ENCODE measurements at regions not wholly inside any gene's neighbourhood (a gene's known extent, or its start where the extent isn't known, plus 50 kb on each side); places are given as distances from the start of the nearest gene placed in this dataset.
"Not testable (repeated sequence)": the region's sequence is repeated elsewhere in the genome, so short reads cannot be mapped to it uniquely, and the experiment has no call there.

GRCh38 chr10:10055656-10056442 is 961.8 kb upstream of the CELF2 start:
- ATAC-seq: no peak
- no peak for DNase-seq
- CTCF ChIA-PET: no interaction called here
- POLR2A ChIA-PET: no interaction called here
- H3K27ac Mint-ChIP-seq: no peak overlapping the region
- H3K27me3 Mint-ChIP-seq: peaks cover 10% of the 10 kb centered on the region
- H3K4me3 Mint-ChIP-seq: no peak overlapping the region
- H3K36me3 Mint-ChIP-seq (ENCODE audit: low read depth): no peaks in the 10 kb centered on the region
- intact Hi-C loops (cut with DNase I, micrococcal nuclease): no loop called here
- H3K4me1 Mint-ChIP-seq: no peaks in the 10 kb centered on the region
- H3K9me3 Mint-ChIP-seq (ENCODE audit: low read depth): peaks cover 1% of the 10 kb centered on the region

- Mint-ChIP-seq H3K27me3 (peaks cover 10% of the 10 kb centered on the region), H3K36me3 (ENCODE audit: low read depth) (no peaks in the 10 kb centered on the region), H3K9me3 (ENCODE audit: low read depth) (no peaks in the 10 kb centered on the region), H3K27ac (no peak overlapping the region), H3K4me3 (no peak overlapping the region), H3K4me1 (no peaks in the 10 kb centered on the region)
- POLR2A ChIA-PET: no interaction called here
- ATAC-seq: no peak
- intact Hi-C loops (cut with DNase I, micrococcal nuclease): no loop called here
- CTCF ChIA-PET: no interaction called here
- DNase-seq: no peak
Measured at GRCh38 chr10:10056961-10057360, 960.7 kb upstream of the CELF2 start.

- intact Hi-C loops (cut with DNase I, micrococcal nuclease): no loop called here
- H3K27me3 Mint-ChIP-seq: peaks cover 1% of the 10 kb centered on the region
- POLR2A ChIA-PET: no interaction called here
- H3K9me3 Mint-ChIP-seq (ENCODE audit: low read depth): peaks cover 1% of the 10 kb centered on the region
- DNase-seq (no peak), ATAC-seq (no peak)
- no peaks in the 10 kb centered on the region for H3K36me3 Mint-ChIP-seq (ENCODE audit: low read depth)
- no peak overlapping the region for H3K27ac Mint-ChIP-seq
- CTCF ChIA-PET: no interaction called here
- no peaks in the 10 kb centered on the region for H3K4me1 Mint-ChIP-seq
- no peak overlapping the region for H3K4me3 Mint-ChIP-seq
Measured at GRCh38 chr10:10067644-10068043, 950.0 kb upstream of the CELF2 start.

- CTCF ChIA-PET, DNase-seq: not testable (repeated sequence)
Measured at GRCh38 chr10:10074847-10075246, 942.8 kb upstream of the CELF2 start.

GRCh38 chr10:10078446-10078845 is 939.2 kb upstream of the CELF2 start:
- H3K27ac Mint-ChIP-seq: no peak overlapping the region
- ChIA-PET CTCF (no interaction called here), POLR2A (no interaction called here)
- peaks cover 5% of the 10 kb centered on the region for H3K27me3 Mint-ChIP-seq
- no peak for DNase-seq
- H3K36me3 Mint-ChIP-seq (ENCODE audit: low read depth): no peaks in the 10 kb centered on the region
- H3K4me3 Mint-ChIP-seq: no peak overlapping the region
- peaks cover 3% of the 10 kb centered on the region for H3K9me3 Mint-ChIP-seq (ENCODE audit: low read depth)
- intact Hi-C loops (cut with DNase I, micrococcal nuclease): no loop called here
- H3K4me1 Mint-ChIP-seq: no peaks in the 10 kb centered on the region
- ATAC-seq: no peak

More at GRCh38 chr10:10074847-10075246, 942.8 kb upstream of the CELF2 start:
- H3K9me3 Mint-ChIP-seq (ENCODE audit: low read depth); POLR2A ChIA-PET; H3K27ac Mint-ChIP-seq; intact Hi-C loops (cut with DNase I, micrococcal nuclease); ATAC-seq; H3K36me3 Mint-ChIP-seq (ENCODE audit: low read depth); H3K27me3 Mint-ChIP-seq; H3K4me3 Mint-ChIP-seq; H3K4me1 Mint-ChIP-seq: not testable (repeated sequence)

GRCh38 chr10:10092581-10092980 is 925.1 kb upstream of the CELF2 start:
- H3K27me3 Mint-ChIP-seq: peaks cover 2% of the 10 kb centered on the region
- ChIA-PET CTCF (no interaction called here), POLR2A (no interaction called here)
- no peak overlapping the region for H3K27ac Mint-ChIP-seq
- no peaks in the 10 kb centered on the region for H3K4me1 Mint-ChIP-seq
- no peak for ATAC-seq
- no peaks in the 10 kb centered on the region for H3K9me3 Mint-ChIP-seq (ENCODE audit: low read depth)
- intact Hi-C loops (cut with DNase I, micrococcal nuclease): no loop called here
- no peak for DNase-seq
- no peaks in the 10 kb centered on the region for H3K36me3 Mint-ChIP-seq (ENCODE audit: low read depth)
- no peak overlapping the region for H3K4me3 Mint-ChIP-seq

GRCh38 chr10:10093021-10093420 is 924.7 kb upstream of the CELF2 start:
- POLR2A ChIA-PET: no interaction called here

GRCh38 chr10:10094691-10095090 is 923.0 kb upstream of the CELF2 start:
- no peak for DNase-seq
- Mint-ChIP-seq H3K9me3 (ENCODE audit: low read depth) (peaks cover 2% of the 10 kb centered on the region), H3K4me3 (no peak overlapping the region), H3K36me3 (ENCODE audit: low read depth) (no peaks in the 10 kb centered on the region), H3K27me3 (peaks cover 2% of the 10 kb centered on the region), H3K4me1 (no peaks in the 10 kb centered on the region), H3K27ac (no peak overlapping the region)
- POLR2A ChIA-PET: no interaction called here
- CTCF ChIA-PET: no interaction called here
- ATAC-seq: no peak
- intact Hi-C loops (cut with DNase I, micrococcal nuclease): no loop called here

More at GRCh38 chr10:10093021-10093420, 924.7 kb upstream of the CELF2 start:
- Mint-ChIP-seq H3K27ac (no peak overlapping the region), H3K4me1 (no peaks in the 10 kb centered on the region), H3K27me3 (peaks cover 2% of the 10 kb centered on the region), H3K9me3 (ENCODE audit: low read depth) (no peaks in the 10 kb centered on the region), H3K4me3 (no peak overlapping the region), H3K36me3 (ENCODE audit: low read depth) (no peaks in the 10 kb centered on the region)
- intact Hi-C loops (cut with DNase I, micrococcal nuclease): no loop called here
- no peak for ATAC-seq
- no peak for DNase-seq
- CTCF ChIA-PET: no interaction called here

- ATAC-seq (no peak), DNase-seq (no peak)
- Mint-ChIP-seq H3K27me3 (peaks cover 2% of the 10 kb centered on the region), H3K36me3 (ENCODE audit: low read depth) (no peaks in the 10 kb centered on the region), H3K9me3 (ENCODE audit: low read depth) (peaks cover 3% of the 10 kb centered on the region), H3K4me1 (no peaks in the 10 kb centered on the region), H3K27ac (no peak overlapping the region), H3K4me3 (no peak overlapping the region)
- ChIA-PET POLR2A (no interaction called here), CTCF (no interaction called here)
- intact Hi-C loops (cut with DNase I, micrococcal nuclease): no loop called here
Measured at GRCh38 chr10:10096296-10096695, 921.4 kb upstream of the CELF2 start.

GRCh38 chr10:10096898-10097297 is 920.8 kb upstream of the CELF2 start:
- intact Hi-C loops (cut with DNase I, micrococcal nuclease): no loop called here

GRCh38 chr10:10101106-10101505 is 916.6 kb upstream of the CELF2 start:
- Mint-ChIP-seq H3K27me3 (peaks cover 2% of the 10 kb centered on the region), H3K9me3 (ENCODE audit: low read depth) (peaks cover 3% of the 10 kb centered on the region), H3K36me3 (ENCODE audit: low read depth) (no peaks in the 10 kb centered on the region), H3K27ac (no peak overlapping the region), H3K4me3 (no peak overlapping the region), H3K4me1 (no peaks in the 10 kb centered on the region)
- intact Hi-C loops (cut with DNase I, micrococcal nuclease): no loop called here
- POLR2A ChIA-PET: no interaction called here
- CTCF ChIA-PET: no interaction called here
- ATAC-seq: no peak
- no peak for DNase-seq

More at GRCh38 chr10:10096898-10097297, 920.8 kb upstream of the CELF2 start:
- Mint-ChIP-seq H3K36me3 (ENCODE audit: low read depth) (no peaks in the 10 kb centered on the region), H3K27me3 (peaks cover 2% of the 10 kb centered on the region), H3K4me1 (no peaks in the 10 kb centered on the region), H3K9me3 (ENCODE audit: low read depth) (peaks cover 3% of the 10 kb centered on the region), H3K27ac (no peak overlapping the region), H3K4me3 (no peak overlapping the region)
- ATAC-seq: no peak
- DNase-seq: no peak
- ChIA-PET CTCF (no interaction called here), POLR2A (no interaction called here)

- Mint-ChIP-seq H3K4me1 (no peaks in the 10 kb centered on the region), H3K27me3 (no peaks in the 10 kb centered on the region)
Measured at GRCh38 chr10:10110844-10111490, 906.7 kb upstream of the CELF2 start.

More at GRCh38 chr10:10110844-10111490, 906.7 kb upstream of the CELF2 start:
- CTCF ChIA-PET: no interaction called here
- H3K27ac Mint-ChIP-seq: no peak overlapping the region
- no peak overlapping the region for H3K4me3 Mint-ChIP-seq
- no peak for DNase-seq
- POLR2A ChIA-PET: no interaction called here
- no peaks in the 10 kb centered on the region for H3K9me3 Mint-ChIP-seq (ENCODE audit: low read depth)
- no peaks in the 10 kb centered on the region for H3K36me3 Mint-ChIP-seq (ENCODE audit: low read depth)
- intact Hi-C loops (cut with DNase I, micrococcal nuclease): no loop called here
- no peak for ATAC-seq
